ENCODE measurements at regions not wholly inside any gene's neighbourhood (a gene's known extent, or its start where the extent isn't known, plus 50 kb on each side); places are given as distances from the start of the nearest gene placed in this dataset.

- H3K4me1 Mint-ChIP-seq: no peaks in the 10 kb centered on the region
- H3K4me3 Mint-ChIP-seq: no peak overlapping the region
- H3K9me3 Mint-ChIP-seq: peaks cover 2% of the 10 kb centered on the region
- no peak for TF ChIP-seq CTCF (IDR thresholded peaks at IDR 0.05)
- ATAC-seq (ENCODE audit: low read depth) (no peak), DNase-seq (no peak)
- H3K27ac Mint-ChIP-seq: no peak overlapping the region
- H3K27me3 Mint-ChIP-seq: no peaks in the 10 kb centered on the region
- intact Hi-C loops (cut with micrococcal nuclease): no loop called here
- no peaks in the 10 kb centered on the region for H3K36me3 Mint-ChIP-seq (ENCODE audit: low read depth)
- ChIA-PET CTCF (no interaction called here), POLR2A (no interaction called here)
Measured at GRCh38 chr6:91330896-91331295, 744.0 kb upstream of the MAP3K7 start.

- ChIA-PET POLR2A (no interaction called here), CTCF (no interaction called here)
- no peak for ATAC-seq (ENCODE audit: low read depth)
- H3K9me3 Mint-ChIP-seq: no peaks in the 10 kb centered on the region
- intact Hi-C loops (cut with micrococcal nuclease): no loop called here
- no peaks in the 10 kb centered on the region for H3K36me3 Mint-ChIP-seq (ENCODE audit: low read depth)
- no peak for TF ChIP-seq CTCF (IDR thresholded peaks at IDR 0.05)
- H3K4me3 Mint-ChIP-seq: no peak overlapping the region
- no peaks in the 10 kb centered on the region for H3K27me3 Mint-ChIP-seq
- H3K4me1 Mint-ChIP-seq: no peaks in the 10 kb centered on the region
- no peak for DNase-seq
- no peak overlapping the region for H3K27ac Mint-ChIP-seq
Measured at GRCh38 chr6:91328241-91328640, 741.4 kb upstream of the MAP3K7 start.

GRCh38 chr6:91324711-91325110 is 737.8 kb upstream of the MAP3K7 start:
- Mint-ChIP-seq H3K27me3 (no peaks in the 10 kb centered on the region), H3K9me3 (peaks cover under 1% of the 10 kb centered on the region), H3K36me3 (ENCODE audit: low read depth) (no peaks in the 10 kb centered on the region), H3K4me1 (no peaks in the 10 kb centered on the region), H3K27ac (no peak overlapping the region), H3K4me3 (no peak overlapping the region)
- no peak for ATAC-seq (ENCODE audit: low read depth)
- intact Hi-C loops (cut with micrococcal nuclease): no loop called here
- ChIA-PET POLR2A (no interaction called here), CTCF (no interaction called here)
- TF ChIP-seq CTCF (IDR thresholded peaks at IDR 0.05): no peak
- DNase-seq: no peak

- Mint-ChIP-seq H3K27ac (no peak overlapping the region), H3K36me3 (ENCODE audit: low read depth) (no peaks in the 10 kb centered on the region), H3K9me3 (peaks cover 3% of the 10 kb centered on the region), H3K4me3 (no peak overlapping the region), H3K27me3 (no peaks in the 10 kb centered on the region), H3K4me1 (no peaks in the 10 kb centered on the region)
- DNase-seq: no peak
- POLR2A ChIA-PET: no interaction called here
- CTCF ChIA-PET: no interaction called here
- intact Hi-C loops (cut with micrococcal nuclease): no loop called here
- no peak for ATAC-seq (ENCODE audit: low read depth)
- TF ChIP-seq CTCF (IDR thresholded peaks at IDR 0.05): no peak
Measured at GRCh38 chr6:91317984-91318383, 731.1 kb upstream of the MAP3K7 start.

- no peak overlapping the region for H3K4me3 Mint-ChIP-seq
- no peak overlapping the region for H3K27ac Mint-ChIP-seq
- H3K27me3 Mint-ChIP-seq: no peaks in the 10 kb centered on the region
- H3K36me3 Mint-ChIP-seq (ENCODE audit: low read depth): no peaks in the 10 kb centered on the region
- CTCF ChIA-PET: no interaction called here
- no peaks in the 10 kb centered on the region for H3K4me1 Mint-ChIP-seq
- no peak for TF ChIP-seq CTCF (IDR thresholded peaks at IDR 0.05)
- peaks cover 3% of the 10 kb centered on the region for H3K9me3 Mint-ChIP-seq
- DNase-seq (no peak), ATAC-seq (ENCODE audit: low read depth) (no peak)
- intact Hi-C loops (cut with micrococcal nuclease): no loop called here
- POLR2A ChIA-PET: no interaction called here
Measured at GRCh38 chr6:91317247-91317835, 730.5 kb upstream of the MAP3K7 start.

All from activated B cell treated with CpG ODN at 0.5 μM for 24 hours (primary cell).